ENCODE measurements at regions not wholly inside any gene's neighbourhood (a gene's known extent, or its start where the extent isn't known, plus 50 kb on each side); places are given as distances from the start of the nearest gene placed in this dataset.

GRCh38 chr7:109967406-109967805 lies 1123.5 kb upstream of the LRRN3 start:
- Histone ChIP-seq H3K4me3 (ENCODE audit: low read depth, low read length) (no peak overlapping the region), H3K36me3 (replicated peaks) (no peaks in the 10 kb centered on the region), H3K27ac (no peak overlapping the region), H3K27me3 (replicated peaks) (no peaks in the 10 kb centered on the region)
- no peak for DNase-seq
- no peak for TF ChIP-seq CTCF (IDR thresholded peaks at IDR 0.05; ENCODE audit: low read depth, low read length, missing control alignments)
- in situ Hi-C loops (cut with HindIII; ENCODE audit: low pct_ligation_motif_present, low sequenced_read_pairs): no loop called here

GRCh38 chr7:109983618-109984017 lies 1107.3 kb upstream of the LRRN3 start:
- TF ChIP-seq CTCF (IDR thresholded peaks at IDR 0.05; ENCODE audit: low read depth, low read length, missing control alignments): no peak
- H3K27me3 ChIP-seq (replicated peaks): no peaks in the 10 kb centered on the region
- in situ Hi-C loops (cut with HindIII; ENCODE audit: low pct_ligation_motif_present, low sequenced_read_pairs): no loop called here
- no peak for DNase-seq
- H3K36me3 ChIP-seq (replicated peaks): no peaks in the 10 kb centered on the region
- no peak overlapping the region for H3K27ac ChIP-seq
- no peak overlapping the region for H3K4me3 ChIP-seq (ENCODE audit: low read depth, low read length)

GRCh38 chr7:109984729-109985128 lies 1106.2 kb upstream of the LRRN3 start:
- DNase-seq: peak; percentile 12
- Histone ChIP-seq H3K4me3 (ENCODE audit: low read depth, low read length) (no peak overlapping the region), H3K27ac (no peak overlapping the region), H3K27me3 (replicated peaks) (no peaks in the 10 kb centered on the region), H3K36me3 (replicated peaks) (no peaks in the 10 kb centered on the region)
- TF ChIP-seq CTCF (IDR thresholded peaks at IDR 0.05; ENCODE audit: low read depth, low read length, missing control alignments): no peak
- in situ Hi-C loops (cut with HindIII; ENCODE audit: low pct_ligation_motif_present, low sequenced_read_pairs): no loop called here

GRCh38 chr7:109986701-109987100 lies 1104.2 kb upstream of the LRRN3 start:
- Histone ChIP-seq H3K36me3 (replicated peaks) (no peaks in the 10 kb centered on the region), H3K27me3 (replicated peaks) (no peaks in the 10 kb centered on the region), H3K27ac (no peak overlapping the region), H3K4me3 (ENCODE audit: low read depth, low read length) (no peak overlapping the region)
- in situ Hi-C loops (cut with HindIII; ENCODE audit: low pct_ligation_motif_present, low sequenced_read_pairs): no loop called here
- no peak for TF ChIP-seq CTCF (IDR thresholded peaks at IDR 0.05; ENCODE audit: low read depth, low read length, missing control alignments)
- DNase-seq: no peak

GRCh38 chr7:109996411-109996810 lies 1094.5 kb upstream of the LRRN3 start:
- DNase-seq: no peak
- TF ChIP-seq CTCF (IDR thresholded peaks at IDR 0.05; ENCODE audit: low read depth, low read length, missing control alignments): no peak
- no peaks in the 10 kb centered on the region for H3K36me3 ChIP-seq (replicated peaks)
- no peak overlapping the region for H3K4me3 ChIP-seq (ENCODE audit: low read depth, low read length)
- in situ Hi-C loops (cut with HindIII; ENCODE audit: low pct_ligation_motif_present, low sequenced_read_pairs): no loop called here
- no peak overlapping the region for H3K27ac ChIP-seq
- H3K27me3 ChIP-seq (replicated peaks): no peaks in the 10 kb centered on the region

- Histone ChIP-seq H3K36me3 (replicated peaks) (no peaks in the 10 kb centered on the region), H3K27me3 (replicated peaks) (no peaks in the 10 kb centered on the region), H3K4me3 (ENCODE audit: low read depth, low read length) (no peak overlapping the region), H3K27ac (no peak overlapping the region)
- no peak for TF ChIP-seq CTCF (IDR thresholded peaks at IDR 0.05; ENCODE audit: low read depth, low read length, missing control alignments)
- no peak for DNase-seq
- in situ Hi-C loops (cut with HindIII; ENCODE audit: low pct_ligation_motif_present, low sequenced_read_pairs): no loop called here
Observed at GRCh38 chr7:109996927-109997326, 1094.0 kb upstream of the LRRN3 start.
